ENCODE measurements at regions not wholly inside any gene's neighbourhood (a gene's known extent, or its start where the extent isn't known, plus 50 kb on each side); places are given as distances from the start of the nearest gene placed in this dataset.
"Not testable (repeated sequence)": the region's sequence is repeated elsewhere in the genome, so short reads cannot be mapped to it uniquely, and the experiment has no call there.

DNA sequence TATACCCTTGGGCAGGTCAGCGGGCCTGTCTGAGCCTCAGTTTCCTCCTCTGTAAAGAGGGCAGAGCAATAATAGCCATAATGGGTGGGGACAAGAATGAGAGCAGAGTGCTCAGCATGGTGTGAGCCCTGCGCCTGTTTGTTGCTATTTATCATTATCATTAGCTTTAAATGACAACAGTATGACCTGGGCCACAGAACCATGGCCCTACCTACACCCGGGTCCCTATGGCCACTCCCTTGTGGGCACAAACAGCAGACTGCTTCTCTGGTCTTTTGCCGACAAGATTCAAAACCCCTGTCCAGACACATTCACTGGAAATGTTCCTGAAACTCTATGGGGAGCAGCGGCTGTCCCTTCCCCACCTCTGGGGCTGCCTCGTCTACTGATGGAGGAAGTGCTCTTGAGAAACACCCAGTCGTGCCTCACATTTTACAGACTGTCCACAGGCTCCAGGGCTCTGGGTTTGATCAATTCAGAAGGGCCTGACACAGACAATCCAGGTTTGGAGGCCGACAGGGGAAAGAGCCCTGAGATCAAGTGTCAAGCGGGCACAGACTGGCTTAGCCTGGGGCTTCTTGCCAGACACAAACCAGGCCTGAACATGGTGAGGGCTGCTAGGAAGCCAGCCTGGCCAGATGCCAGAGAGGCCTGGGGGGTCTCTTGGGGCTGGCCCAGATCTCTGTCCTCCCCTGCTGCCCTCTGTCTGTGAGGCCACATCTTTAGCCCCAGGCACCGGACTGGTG, 112.5 kb upstream of the CD82 start:
- DNase-seq, result no peak

DNA sequence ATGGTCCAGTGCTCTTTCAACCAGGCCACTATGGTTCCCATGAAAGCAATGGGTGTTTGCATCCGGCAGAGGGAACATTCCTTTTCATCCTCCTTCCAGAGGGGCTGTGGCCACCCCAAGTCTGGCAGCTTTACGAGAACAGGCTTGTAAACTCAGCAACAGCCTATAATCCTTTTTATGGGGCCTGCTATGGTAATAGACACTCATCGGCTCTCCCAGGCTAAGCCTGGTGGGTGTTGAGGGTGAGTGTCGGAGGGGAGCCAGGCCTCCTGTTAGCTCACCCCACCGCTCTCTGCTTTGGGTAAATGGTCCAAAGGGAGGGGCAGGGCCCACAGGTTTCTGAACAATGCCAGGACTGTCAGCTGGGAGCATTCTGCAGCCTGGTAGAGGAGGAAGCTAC, 111.6 kb upstream of the CD82 start:
- DNase-seq, result no peak

- no peak for DNase-seq
Observed at GRCh38 chr11:44454666-44455065, 110.8 kb upstream of the CD82 start.

GRCh38 chr11:44456544-44457300, 108.7 kb upstream of the CD82 start:
- peak; percentile 8 for DNase-seq

- no peak for DNase-seq
Observed at GRCh38 chr11:44457862-44458261, 107.6 kb upstream of the CD82 start.

GRCh38 chr11:44463751-44464150, 101.7 kb upstream of the CD82 start:
- no peak for DNase-seq

DNA sequence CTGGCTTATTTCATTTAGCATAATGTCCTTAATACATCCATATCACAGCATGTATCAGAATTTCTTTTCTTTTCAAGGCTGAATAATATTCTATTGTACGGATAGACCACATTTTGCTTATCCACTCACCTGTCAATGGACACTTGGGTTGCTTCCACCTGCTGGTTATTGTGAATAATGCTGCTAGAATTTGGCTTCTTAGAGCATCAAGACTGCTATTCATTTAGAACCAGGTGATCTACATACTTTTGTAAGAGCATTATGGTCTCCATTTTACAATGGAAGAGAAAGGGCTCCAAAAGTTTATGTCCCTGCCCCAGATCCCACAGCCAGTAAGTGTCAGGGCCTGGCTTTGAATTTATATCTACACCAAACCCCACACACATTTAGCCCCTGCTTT, 100.7 kb upstream of the CD82 start:
- DNase-seq, result peak; percentile 13

- DNase-seq, result no peak
Observed at GRCh38 chr11:44466531-44467205, 98.8 kb upstream of the CD82 start.

DNA sequence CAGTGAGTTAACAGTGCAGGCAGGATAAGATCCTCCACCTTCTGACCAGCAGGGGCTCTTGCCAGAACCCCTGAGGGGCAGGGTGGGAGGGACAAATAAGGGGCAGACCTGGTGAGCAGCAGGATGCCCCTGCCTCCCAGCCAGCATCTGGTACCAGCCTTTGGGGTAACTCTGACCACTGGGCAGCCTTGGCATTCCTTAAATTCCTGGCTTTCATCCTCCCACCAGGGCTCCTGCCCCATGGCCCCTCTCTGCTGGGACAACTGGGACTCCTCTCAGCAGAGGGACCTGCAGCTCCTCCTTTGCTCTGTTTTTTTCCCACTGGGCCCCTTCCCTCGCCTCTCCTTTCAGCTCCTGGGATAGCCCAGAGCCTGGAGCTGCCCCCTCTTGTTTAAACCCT, 98.0 kb upstream of the CD82 start:
- no peak for DNase-seq

DNA sequence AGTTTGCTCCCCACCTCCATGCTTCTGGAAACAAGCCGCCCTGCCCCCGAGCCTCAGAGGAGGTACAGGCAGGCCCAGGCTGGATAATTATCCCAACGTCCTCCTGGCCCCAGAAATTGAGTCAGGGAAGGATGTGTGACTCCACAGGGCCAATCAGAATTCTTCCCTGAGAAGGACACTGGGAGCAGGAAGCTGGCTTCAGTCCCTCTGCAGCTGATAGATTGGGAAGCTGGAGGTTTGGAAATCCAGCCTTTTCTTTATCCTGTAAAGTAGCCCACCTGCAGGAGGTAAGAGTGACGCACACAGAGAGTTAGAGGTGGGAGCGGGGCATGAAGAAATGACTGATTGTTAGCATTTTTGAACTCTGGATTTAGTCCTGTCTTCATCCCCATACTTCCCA, 97.5 kb upstream of the CD82 start:
- DNase-seq, result no peak

DNA sequence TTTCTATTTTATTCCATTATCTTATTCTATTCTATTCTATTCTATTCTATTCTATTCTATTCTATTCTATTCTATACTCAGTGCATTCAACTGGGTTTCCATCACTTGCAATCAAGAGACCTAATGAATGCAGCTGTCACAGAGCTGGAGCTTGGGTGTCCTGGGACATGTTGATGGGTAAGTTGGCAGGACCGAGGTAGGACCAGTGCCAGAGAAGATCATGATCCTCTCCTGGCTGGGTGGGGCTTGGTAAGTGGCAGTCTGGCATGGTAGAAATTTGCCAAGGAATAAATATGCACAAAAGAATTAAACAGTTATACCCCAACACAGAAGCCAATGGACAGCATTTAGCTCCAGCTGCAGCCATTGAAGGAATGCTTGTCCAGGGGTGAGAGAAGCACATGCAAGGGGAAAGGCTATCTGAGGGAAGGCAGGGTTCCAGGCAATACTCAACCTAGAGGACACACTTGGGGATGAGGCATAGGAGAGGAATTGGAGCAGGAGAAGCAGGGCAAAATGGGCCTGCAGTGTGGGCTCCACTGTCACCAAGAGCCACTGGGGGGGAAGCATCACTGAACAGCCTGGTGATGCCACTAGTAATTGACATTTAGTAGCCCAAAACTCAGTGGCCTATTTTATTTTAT, 97.0 kb upstream of the CD82 start:
- DNase-seq, result no peak

- DNase-seq, result no peak
Observed at GRCh38 chr11:44469412-44469811, 96.1 kb upstream of the CD82 start.

GRCh38 chr11:44470854-44471253, 94.6 kb upstream of the CD82 start:
- no peak for DNase-seq

- DNase-seq, result no peak
Observed at GRCh38 chr11:44471603-44472002, 93.9 kb upstream of the CD82 start.

GRCh38 chr11:44472916-44473315, 92.5 kb upstream of the CD82 start:
- no peak for DNase-seq

DNA sequence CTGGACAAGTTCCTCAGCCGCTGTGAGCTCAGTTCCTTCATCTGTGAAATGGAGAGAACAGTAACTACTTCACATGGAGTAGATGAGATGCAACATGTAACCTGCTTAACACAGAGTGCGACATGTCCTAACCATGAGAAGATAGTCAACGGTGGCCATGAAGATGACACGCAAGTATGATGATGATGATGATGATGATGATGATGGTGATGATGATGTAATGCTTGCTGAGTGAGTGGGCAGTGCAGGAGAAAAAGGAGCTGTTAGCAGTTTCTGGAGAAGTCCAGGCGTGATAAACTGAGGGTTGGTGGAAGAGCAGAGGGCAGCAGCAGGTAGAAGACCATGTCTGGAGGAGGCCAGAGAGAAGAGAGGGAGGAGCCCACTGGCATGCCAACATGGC, 90.8 kb upstream of the CD82 start:
- no peak for DNase-seq

DNA sequence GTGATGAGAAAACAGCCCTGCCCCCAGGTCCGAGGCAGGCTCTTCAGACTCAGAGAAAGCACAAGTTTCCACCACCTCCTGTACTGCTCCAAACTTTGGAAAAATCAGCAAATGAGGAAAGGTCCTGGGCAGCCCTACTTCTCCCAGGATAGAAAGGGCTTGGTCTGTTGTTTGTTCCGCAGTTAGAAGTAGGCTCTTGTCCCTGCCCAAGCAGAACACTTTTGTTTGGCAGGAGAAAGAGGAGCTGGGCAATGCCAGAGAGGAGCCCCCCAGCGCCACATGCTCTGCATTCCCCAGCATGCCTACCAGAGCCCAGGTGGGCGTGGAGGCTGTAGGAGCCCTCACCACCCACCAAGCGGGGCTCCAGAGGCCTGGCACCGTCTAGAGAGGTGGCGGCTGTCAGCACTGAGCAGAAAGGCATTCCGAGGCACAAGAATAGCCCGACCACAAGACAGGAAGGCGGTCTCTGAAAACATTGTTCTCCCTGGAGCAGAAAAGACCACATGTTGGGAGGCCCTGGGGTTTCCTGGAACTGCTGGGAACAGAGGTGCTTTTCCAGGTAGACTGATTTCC, 90.3 kb upstream of the CD82 start:
- DNase-seq, result no peak

GRCh38 chr11:44482338-44482737, 83.1 kb upstream of the CD82 start:
- not testable (repeated sequence) for DNase-seq

GRCh38 chr11:44483919-44484610, 81.4 kb upstream of the CD82 start:
- peak; percentile 48 for DNase-seq

- DNase-seq, result no peak
Observed at GRCh38 chr11:44488165-44488965, 77.1 kb upstream of the CD82 start.

GRCh38 chr11:44493383-44493782, 72.1 kb upstream of the CD82 start:
- no peak for DNase-seq
